Tibial artery (tissue), 4 donors: ENCODE measurements at regions not wholly inside any gene's neighbourhood (a gene's known extent, or its start where the extent isn't known, plus 50 kb on each side); places are given as distances from the start of the nearest gene placed in this dataset.

Source experiments
- DNase-seq, 2 donors: peaks; one replicate each; pipeline ENCODE4 v3.0.0-alpha.2; 2019
- H3K27ac ChIP-seq, 2 donors: fragments of 200-600 bp; sonication (generic) in 1 of 2; 1 replicate in 1 of 2; 2 replicates in 1 of 2; pipeline ENCODE4 v1.5.1; 2018 to 2019; ENCODE audit warnings: mild to moderate bottlenecking in 1 of 2
- H3K27me3 ChIP-seq, 2 donors: fragments of 200-600 bp; sonication (generic) in 1 of 2; one replicate each; pipeline versions ENCODE4 v1.5.1 to v1.6.0; 2016 to 2019
- H3K36me3 ChIP-seq, 3 donors: fragments of 200-600 bp; sonication (generic) in 2 of 3; one replicate each; pipeline ENCODE4 v1.5.1; 2016 to 2019; ENCODE audit warnings: mild to moderate bottlenecking in 2 of 3
- H3K4me1 ChIP-seq, 4 donors: fragments of 200-600 bp; sonication (generic) in 2 of 4; 1 replicate in 3 of 4; 2 replicates in 1 of 4; pipeline ENCODE4 v1.5.1; 2016 to 2019
- H3K4me3 ChIP-seq, 2 donors: fragments of 200-600 bp; sonication (generic) in 1 of 2; 1 replicate in 1 of 2; 2 replicates in 1 of 2; pipeline ENCODE4 v1.5.1; 2018 to 2019; ENCODE audit warnings: mild to moderate bottlenecking in 2 of 2
- H3K9me3 ChIP-seq, 3 donors: fragments of 200-600 bp; sonication (generic) in 1 of 3; one replicate each; pipeline ENCODE4 v1.5.1; 2016 to 2019
- CTCF ChIP-seq, 2 experiments: fragments of 200-600 bp in 1 of 2; fragments of 450-650 bp in 1 of 2; IDR thresholded peaks; one replicate each; pipeline ENCODE4 v1.5.1; 2017 to 2019; ENCODE audit warnings: antibody characterized with exemption in 2 of 2, mild to moderate bottlenecking in 1 of 2, moderate library complexity in 1 of 2
- intact Hi-C: fragments of 100-400 bp; cut with DNase I; formaldehyde crosslinking; loops from one replicate; pipeline ENCODE4 v1.15.0; 2023; ENCODE audit warnings: low total_unique reads

DNA sequence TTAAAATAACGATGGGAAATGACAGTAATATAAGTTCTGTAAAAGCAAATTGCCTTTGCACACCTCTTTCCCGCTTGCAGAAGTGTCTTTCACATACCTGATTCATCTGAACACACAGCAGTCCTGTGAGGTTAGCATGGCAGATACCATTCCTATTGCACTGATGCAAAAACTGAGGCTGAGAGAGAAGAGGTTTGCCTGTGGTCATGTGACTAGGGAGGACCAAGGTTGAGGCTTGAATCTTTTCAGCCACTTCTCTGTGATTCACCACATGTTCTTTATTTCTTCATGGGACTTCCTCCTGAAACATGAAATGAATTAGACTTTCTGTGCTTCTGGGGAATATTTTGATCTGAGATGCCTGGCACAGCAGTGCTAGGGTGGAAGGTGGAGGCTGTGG is 92.9 kb downstream of the VEGFA start:
- Histone ChIP-seq H3K9me3 (no peaks in the 10 kb centered on the region), H3K27me3 (peaks cover 0 to 31% of the 10 kb centered on the region in 2 donors), H3K4me3 (no peak overlapping the region), H3K36me3 (no peaks in the 10 kb centered on the region), H3K4me1 (no peaks in the 10 kb centered on the region), H3K27ac (no peak overlapping the region)
- TF ChIP-seq CTCF (IDR thresholded peaks at IDR 0.05): no peak
- intact Hi-C loops: no loop called here
- no peak for DNase-seq

GRCh38 chr6:43861212-43861894 is 91.3 kb downstream of the VEGFA start:
- intact Hi-C loops: no loop called here
- no peak overlapping the region for H3K4me3 ChIP-seq
- peaks cover 0 to 28% of the 10 kb centered on the region in 2 donors for H3K27me3 ChIP-seq
- H3K27ac ChIP-seq: no peak overlapping the region
- H3K9me3 ChIP-seq: no peaks in the 10 kb centered on the region
- H3K36me3 ChIP-seq: no peaks in the 10 kb centered on the region
- no peak for TF ChIP-seq CTCF (IDR thresholded peaks at IDR 0.05)
- H3K4me1 ChIP-seq: no peaks in the 10 kb centered on the region
- DNase-seq: no peak

DNA sequence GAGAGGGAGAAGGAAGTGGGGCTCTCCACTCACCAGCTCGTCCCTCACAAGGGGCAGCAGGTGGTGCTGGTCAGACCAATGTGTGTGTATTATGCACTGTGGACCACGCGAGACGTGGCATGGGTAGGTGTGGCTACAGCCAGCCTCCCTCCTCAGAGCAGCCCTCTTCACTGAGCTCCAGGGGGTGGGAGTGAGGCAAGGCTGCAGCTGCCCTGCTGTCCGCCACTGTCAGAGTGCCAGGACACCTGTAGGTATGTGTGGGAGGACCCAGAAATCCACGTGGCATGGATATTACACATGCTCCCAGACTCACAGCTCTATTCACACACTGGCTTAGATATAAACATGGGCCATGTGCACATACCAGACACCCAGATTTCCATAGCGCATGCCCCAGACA is 90.3 kb downstream of the VEGFA start:
- no peak for DNase-seq
- H3K27me3 ChIP-seq: peaks cover 0 to 21% of the 10 kb centered on the region in 2 donors
- TF ChIP-seq CTCF (IDR thresholded peaks at IDR 0.05): no peak

DNA sequence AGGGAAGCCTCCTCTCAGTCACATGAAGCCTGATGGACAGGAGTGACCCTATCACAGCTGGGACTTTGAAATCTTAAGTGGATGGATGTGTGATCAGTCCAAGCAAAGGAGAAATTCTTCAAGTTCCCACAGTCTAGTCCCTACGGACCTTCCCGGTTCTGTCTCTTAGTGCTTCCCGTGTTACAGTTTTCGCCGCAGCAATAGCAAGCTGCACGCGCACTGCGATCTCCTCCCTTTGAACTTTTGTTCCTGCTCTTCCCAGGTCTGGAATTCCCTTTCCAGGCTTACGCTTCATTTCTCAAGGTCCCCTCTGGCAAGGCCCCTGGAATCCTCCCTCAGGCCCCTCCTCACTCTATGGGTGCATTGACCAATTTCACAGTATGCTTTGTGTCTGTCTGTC is 89.2 kb downstream of the VEGFA start:
- Histone ChIP-seq H3K36me3 (no peaks in the 10 kb centered on the region), H3K4me1 (no peaks in the 10 kb centered on the region), H3K27ac (no peak overlapping the region), H3K4me3 (no peak overlapping the region), H3K9me3 (no peaks in the 10 kb centered on the region), H3K27me3 (peaks cover 0 to 10% of the 10 kb centered on the region in 2 donors)
- no peak for DNase-seq
- TF ChIP-seq CTCF (IDR thresholded peaks at IDR 0.05): no peak
- intact Hi-C loops: no loop called here

More for the DNA sequence above, 90.3 kb downstream of the VEGFA start:
- intact Hi-C loops: no loop called here
- Histone ChIP-seq H3K4me1 (no peaks in the 10 kb centered on the region), H3K9me3 (no peaks in the 10 kb centered on the region), H3K4me3 (no peak overlapping the region), H3K36me3 (no peaks in the 10 kb centered on the region), H3K27ac (no peak overlapping the region)

DNA sequence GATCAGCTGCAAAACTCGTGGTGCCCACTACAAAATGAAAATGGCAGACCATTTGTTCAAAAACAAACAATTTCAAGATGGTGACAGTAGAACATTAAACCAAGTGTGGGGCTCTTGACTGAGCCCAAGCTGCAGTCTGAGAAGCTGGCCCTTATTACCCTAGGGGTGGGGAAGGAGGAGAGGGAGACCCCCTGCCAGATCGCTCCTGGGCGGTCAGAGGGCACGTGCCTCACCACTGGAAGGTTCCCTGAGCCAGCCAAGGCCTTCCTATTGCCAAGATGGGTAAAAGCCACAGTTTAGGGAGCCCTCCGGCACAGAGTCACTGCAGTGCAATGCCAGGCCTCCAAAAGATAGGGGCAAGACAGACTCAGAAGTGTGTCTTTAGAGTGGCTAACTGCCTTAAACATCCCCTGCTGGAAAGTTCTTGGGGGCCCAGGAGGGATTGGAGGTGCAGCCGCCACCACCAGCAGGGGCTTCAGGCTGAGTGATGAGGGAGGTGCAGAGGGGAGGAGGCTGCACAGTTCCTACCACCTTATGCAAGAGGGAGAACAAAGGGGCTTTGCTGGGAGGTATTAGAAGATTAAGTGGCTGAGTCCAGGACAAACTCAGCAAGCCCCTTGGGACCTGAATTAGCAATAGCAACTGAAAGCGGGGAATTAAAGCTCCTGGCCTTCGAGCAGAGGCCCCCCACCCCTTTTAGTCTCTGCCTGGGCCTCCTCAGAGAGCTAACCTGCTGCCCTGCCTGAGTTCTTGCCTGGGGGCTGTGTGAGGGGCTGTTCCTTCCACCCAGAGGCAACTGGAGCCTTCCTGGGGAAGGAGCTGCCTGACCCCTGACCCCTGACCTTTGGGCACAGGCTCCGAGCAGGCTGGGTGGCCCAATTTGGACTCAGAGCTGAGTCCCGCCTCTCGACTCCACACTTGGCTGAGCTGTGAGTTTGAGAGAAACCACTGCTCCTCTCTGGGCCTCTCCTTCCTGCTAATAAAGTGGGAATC is 88.4 kb downstream of the VEGFA start:
- no peak for TF ChIP-seq CTCF (IDR thresholded peaks at IDR 0.05)
- Histone ChIP-seq H3K27ac (no peak overlapping the region), H3K36me3 (no peaks in the 10 kb centered on the region), H3K4me3 (no peak overlapping the region), H3K9me3 (no peaks in the 10 kb centered on the region), H3K27me3 (peaks cover 0 to 5% of the 10 kb centered on the region in 2 donors), H3K4me1 (no peaks in the 10 kb centered on the region)
- intact Hi-C loops: no loop called here
- no peak for DNase-seq
